HG02571 (cell line): ENCODE measurements at regions not wholly inside any gene's neighbourhood (a gene's known extent, or its start where the extent isn't known, plus 50 kb on each side); places are given as distances from the start of the nearest gene placed in this dataset.

Source experiments
- ATAC-seq: cut with Tn5 transposase; IDR thresholded peaks from one replicate; pipeline ENCODE4 v1.9.1; 2021; ENCODE audit warnings: mild to moderate bottlenecking, moderate library complexity; ENCODE audit not compliant: unreplicated experiment

DNA sequence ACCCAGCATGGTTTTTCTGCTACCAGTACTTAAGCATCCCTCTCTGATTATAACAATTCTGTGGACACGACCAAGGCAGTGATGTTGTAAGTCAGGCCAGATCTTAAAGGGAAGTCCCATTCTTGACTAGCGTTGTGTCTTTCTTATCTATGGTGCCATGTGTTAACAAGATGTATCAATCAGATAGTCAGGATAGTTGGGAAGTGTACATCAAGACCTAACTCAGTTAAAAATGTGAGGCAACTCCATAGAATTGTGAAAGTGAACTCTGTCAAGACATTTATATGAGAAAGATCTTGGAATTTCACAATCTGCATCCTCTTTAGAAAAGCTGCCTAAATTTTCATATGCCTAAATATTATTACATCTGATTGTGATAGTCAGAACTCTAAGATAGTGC, 341.7 kb upstream of the SEMA3D start:
- no peak for ATAC-seq

DNA sequence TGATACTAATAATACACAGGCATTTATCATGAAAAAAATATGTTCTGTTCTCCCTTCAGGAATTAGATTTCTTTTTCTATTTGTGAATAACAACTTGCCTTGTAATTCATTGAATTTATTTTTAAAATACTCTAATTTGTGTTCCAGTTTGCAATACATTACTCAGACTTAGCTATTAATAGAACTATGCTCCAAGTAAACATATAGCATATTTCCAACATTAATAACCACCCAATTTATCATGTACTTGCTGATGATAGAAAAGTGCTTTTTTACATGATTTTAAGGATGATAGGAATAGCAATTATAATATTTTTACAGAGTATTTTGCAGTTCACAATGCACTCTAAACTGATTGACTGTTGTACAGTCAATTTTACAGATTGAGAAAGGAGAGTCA, 338.8 kb upstream of the SEMA3D start:
- ATAC-seq, result no peak

DNA sequence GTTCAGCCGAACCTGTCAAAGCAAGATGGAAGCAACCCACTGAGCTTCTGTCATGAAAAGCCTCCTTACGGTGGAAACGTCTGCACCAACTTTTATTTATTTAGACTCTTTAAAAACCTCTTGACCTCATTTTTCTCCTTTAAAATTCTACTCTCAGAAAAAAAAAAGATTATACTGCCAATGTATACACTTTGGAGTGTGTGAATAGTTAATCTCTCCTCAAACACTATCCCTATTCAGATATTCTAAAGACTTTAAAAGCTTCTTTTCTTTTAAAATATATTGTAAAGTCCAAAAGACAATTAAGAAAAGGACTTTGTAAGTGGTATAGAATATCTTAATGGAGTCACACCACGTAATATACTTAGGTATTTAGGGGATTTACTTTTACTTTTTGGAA, 335.2 kb upstream of the SEMA3D start:
- ATAC-seq, result no peak

DNA sequence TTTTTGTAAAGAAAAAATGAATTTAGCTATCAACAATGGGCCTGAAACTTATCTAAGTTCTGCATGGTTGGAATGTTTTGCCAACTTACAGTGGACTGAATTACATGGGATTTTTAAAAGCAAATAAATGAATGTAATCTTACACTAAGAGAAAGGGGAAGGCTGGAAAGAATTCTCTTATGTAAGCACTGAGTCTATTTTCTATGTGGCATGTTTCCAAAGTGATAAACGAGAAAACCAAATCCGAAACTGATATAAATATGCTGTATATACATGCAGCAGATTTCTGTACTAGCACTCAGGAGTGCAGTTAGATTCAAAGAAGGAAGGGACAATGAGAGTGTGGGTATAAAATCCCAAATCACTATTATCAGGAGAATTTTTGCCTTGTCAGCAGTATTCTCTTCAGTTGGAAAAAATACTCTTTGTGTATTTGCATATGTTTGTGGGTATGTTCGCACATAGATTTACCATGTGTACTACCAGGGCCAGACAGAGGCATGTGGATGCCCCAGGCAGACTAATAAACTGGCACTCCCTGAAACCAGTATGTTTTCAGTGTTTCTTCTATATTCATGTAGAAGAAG, 334.3 kb upstream of the SEMA3D start:
- ATAC-seq, result no peak

DNA sequence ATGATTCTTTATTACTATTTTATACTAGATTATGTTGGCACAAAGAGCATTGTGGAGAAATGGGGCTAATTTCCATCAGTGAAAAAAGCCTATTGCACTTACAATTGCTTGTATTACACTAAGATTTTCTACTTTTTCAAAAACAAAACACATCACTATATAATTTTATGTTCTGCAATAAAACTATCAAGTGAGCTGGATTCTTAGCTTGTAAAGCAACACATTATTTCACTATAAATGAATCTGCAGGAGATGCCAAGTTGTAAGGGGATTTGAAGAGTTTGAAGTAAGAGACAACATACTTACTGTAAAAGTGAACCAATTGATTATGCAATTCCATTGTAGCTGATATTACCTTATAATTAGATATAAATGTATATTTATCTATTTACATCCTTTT, 333.3 kb upstream of the SEMA3D start:
- no peak for ATAC-seq

DNA sequence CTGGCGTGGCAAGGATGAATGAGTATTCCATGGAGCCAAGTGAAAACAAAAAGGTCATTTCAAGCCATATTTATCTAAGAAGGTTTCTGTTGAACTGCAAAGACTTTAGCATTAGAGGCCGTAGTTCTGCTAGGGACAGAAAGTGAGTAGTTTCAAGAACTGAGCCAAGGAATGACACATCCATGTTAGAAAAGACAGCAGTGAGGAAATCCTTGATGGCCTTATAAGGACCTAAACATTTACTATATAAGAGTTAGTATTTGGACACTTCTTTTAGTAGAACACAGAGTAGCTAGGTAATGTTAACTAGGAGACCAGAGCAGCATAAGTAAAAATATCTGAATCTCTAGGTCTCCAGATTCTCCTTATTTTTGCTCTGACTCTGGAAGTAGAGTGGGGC, 329.8 kb upstream of the SEMA3D start:
- ATAC-seq, result no peak

DNA sequence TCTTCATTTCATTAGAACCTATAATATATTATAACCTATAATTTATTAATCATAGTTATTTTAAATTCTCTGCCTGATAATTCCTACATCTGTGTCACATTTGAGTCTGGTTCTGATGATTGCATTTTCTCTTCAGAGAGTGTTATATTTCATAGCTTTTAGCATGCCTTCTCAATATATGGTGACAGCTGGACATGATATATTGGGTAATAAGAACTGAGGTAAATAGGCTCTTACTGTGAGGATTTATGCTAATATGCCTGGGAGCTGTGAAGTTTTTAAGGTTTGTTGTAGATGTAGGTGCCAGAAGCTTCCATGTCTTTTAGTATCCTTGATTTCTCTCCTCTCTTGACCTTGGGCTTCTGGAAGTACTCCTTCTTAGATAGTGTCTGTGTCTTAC, 325.9 kb upstream of the SEMA3D start:
- no peak for ATAC-seq

DNA sequence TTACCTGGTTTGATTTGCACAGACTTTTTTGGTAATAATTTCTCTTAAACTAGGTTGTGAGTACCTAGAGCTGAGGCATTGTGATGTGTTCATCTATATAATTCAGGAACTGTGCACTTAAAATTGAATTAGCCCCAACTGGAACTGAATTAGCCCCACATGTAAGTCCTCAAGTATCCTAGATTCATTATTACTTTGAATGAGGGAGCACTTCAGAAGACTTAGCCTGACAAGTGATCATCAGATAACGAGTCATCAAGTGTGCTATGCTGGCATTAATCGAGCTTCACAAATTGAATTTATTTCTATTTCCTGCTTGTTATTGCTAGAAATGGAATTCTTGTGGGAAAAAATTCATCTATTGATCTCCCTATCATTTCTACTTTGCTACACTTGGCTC, 323.4 kb upstream of the SEMA3D start:
- no peak for ATAC-seq

DNA sequence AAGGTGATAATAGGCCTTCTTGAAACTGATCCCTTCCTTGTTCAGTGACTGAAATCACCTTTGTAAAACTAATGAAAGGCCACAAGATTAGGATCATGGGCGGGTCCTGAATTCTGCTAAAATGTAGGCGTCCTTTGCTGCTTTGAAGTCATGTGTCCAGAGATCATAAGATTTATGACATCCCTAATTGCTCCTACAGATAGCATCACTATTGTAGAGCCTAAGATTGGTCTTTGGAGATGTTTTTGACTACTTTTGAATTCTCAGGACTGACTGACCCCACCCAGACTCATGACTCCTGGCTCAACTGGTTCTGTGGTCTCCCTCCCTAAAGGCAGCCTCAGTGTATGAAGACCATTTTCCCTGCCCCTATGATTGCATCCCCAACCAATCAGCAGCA, 322.6 kb upstream of the SEMA3D start:
- no peak for ATAC-seq

DNA sequence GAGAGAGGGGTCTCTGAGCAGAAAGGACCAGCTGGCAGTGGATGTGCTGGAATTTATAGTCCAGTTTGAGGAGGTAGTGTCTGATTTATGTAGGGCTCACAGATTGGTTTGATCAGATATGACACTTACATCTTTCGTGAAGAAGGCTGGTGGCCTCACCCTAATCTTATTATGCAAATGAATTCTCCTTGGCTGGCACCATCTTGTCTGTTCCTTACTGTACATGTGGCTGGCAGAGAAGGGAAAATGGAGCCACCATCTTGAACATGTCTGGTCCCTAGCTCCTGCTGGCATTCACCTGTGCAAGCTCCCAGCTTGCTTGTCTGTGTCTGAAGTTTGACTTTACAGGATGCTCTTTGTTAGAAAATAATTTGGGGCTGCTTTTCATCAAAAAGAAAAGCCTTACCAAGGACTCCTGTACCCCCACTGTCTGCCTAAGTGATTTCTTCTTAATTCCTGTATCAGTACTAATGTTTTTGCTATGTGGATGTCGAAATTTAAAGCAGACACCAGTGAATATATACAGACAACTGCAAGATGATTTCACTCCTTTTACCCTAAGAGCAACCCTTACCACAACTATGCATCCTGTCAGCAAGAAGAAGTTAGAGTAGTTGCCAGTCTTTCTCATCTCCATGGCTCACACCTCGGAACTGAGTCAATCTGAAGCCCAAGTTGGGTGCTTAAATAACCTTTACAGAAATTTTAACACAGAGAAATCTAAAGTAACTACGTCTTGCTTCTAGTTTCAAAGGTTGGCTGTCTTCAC, 322.0 kb upstream of the SEMA3D start:
- no peak for ATAC-seq

DNA sequence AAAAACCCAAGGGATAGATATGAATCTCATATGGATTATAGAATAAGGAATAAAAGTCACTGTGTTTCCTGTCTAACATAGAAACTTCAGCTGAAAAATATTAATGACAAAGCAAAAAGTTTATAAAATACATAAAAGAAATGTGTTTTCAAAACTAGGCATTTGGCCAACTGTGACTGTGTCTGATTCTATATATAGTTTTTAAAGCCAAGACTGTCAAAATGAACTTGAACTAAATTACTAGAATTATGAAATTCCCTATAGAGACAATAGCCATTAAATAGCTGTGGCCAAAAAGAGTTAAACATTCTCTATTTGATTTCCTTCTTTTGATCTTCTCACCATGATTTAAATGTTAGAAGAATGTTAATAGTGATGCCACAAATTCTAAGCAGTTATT, 311.2 kb upstream of the SEMA3D start:
- no peak for ATAC-seq

DNA sequence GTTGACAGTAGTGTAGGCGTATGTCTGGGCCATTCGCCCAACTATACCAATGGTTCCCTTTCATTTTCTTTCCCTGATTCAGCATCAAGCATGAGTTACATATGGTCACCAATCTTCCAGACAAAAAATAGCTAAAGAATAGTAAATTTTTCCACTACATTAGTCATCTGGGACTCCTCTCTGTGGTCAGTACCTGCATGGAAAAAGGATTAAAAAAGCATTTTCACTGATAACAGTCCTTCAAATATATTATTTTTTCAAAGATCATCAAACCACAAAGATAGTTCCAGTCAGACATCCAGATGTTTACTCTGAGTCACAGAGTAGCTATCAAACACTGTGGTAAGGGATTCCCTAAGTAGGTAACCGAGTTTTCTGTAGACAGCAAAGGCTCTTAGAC, 302.6 kb upstream of the SEMA3D start:
- no peak for ATAC-seq

DNA sequence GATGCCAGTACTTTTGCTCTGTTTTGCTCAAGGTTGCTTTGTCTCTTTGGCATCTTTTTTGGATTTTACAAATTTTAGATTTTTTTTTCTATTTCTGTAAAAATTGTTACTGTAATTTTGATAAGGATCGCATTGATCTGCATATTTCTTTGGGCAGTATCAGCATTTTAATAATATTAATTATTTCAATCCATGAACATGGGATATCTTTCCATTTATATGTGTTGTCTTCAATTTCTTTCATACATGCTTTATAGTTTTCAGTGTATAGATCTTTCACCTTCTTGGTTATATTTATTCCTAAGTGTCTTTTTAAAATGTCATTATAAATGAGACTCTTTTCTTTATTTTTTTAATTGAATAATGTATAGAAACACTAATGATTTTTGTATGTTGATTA, 301.6 kb upstream of the SEMA3D start:
- ATAC-seq, result no peak

DNA sequence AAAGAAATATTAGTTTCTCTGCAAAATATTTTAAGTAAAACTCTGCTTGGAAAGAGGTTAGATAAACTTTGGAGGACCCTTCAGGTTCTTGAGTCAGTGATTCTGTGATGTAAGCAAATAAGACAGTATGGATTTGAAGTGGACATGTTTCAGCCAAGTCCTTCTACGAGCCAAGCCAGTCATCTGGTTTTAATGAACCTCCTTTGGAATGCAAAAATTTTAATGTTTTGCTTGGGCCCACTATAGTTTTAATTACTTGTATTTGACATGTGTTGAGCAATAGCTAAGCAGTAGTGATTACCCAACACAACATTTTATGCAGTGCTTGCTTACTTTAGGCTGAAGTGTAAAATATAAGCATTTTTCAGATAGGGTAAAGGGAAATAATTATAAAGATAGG, 296.3 kb upstream of the SEMA3D start:
- no peak for ATAC-seq

DNA sequence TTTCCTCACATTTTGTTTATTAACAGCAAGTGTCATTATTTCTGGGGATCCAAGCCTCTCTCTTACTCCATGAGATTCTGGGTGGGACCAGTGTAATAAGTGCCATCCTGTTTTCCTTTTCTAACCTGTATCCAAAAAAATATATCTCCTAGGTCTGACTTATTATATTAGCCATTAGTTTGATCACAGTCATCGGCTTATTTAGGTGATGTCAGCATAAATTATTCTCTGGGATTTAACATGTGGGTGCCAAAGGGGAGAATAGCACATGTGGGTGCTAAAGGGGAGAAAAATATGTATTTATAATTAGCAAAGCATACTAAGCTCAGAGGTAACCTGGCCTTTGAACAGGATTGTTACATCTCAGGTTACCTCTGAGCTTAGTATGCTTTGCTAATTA, 293.8 kb upstream of the SEMA3D start:
- ATAC-seq, result no peak

DNA sequence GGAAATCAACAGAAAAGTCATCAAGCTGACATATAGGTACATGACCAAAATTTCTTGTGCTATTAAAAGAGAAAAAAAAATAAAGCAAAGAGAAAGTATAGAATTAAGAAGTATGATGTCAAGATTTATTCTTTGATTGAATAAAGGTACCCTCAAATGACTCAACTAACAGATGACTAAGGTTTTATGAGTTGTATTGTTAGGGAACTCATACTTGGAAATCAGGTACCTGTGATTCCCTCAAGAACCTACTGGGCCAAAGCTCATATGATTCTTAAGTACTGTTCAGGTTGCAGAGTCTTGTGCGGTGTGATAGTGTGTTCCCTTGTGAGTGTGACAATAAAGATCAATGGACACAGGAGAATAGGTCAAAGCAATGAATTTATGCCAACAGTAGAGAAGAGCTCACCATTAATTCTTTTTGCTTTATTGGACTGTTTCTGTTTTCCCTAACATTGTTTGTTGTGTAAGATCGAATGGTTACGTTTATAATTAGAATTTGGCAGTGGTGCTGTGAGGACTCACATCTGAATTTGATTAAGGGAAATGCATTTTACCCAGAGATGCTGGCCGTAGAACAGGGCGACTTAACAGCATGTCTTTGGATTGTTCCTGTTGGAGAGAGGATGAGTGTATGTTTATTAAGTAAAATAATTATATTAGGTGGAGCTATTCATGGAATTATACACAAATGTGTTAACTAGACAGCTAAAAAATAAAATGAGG, 293.2 kb upstream of the SEMA3D start:
- ATAC-seq, result no peak

DNA sequence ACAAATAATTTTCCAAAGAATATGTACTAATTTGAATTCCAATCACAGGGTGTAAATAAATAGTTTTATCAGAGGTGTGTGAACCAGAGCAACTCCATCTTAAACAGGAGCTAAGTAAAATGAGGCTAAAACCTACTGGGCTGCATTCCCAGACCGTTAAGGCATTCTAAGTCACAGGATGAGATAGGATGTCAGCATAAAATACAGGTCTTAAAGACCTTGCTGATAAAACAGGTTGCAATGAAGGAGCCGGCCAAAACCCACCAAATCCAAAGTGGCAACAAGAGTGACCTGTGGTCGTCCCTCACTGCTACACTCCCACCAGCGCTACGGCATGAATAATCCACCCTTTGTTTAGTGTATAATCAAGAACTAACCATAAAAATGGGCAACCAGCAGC, 291.7 kb upstream of the SEMA3D start:
- no peak for ATAC-seq

DNA sequence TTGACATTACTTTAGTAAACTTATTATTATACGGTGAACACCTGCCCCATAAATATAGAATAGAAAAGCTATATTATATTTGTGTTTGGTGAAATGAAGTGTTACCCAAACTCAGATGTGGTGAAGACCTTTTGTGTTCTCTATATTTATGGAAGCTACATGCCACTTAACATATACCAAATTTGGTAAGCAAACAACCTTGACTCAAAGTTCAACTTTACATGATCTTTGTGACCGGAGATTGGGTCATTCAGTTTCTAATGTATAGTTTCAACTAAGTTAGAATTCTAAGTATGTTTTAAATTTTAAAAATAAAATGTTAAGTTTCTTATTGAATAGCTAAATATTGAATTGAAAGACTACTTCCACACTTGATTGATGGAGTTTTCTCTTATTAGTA, 288.6 kb upstream of the SEMA3D start:
- no peak for ATAC-seq

DNA sequence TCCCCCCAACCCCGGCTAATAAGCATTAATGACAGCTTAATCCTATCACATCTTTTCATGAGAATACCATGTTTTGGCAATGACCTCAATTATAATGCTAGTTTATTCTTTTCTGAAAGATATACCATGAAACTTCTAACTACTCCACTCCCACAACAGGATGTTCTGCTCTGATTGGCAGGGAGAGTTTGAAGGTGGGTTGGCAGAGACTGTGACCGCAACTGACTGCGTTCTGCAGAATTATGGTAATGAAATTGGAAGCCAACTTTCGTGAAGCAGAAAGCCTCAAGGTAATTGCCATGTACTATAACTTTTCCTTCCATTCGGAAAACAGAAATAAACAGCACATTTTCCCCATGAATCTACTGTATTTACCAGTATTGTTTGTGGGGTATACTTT, 288.2 kb upstream of the SEMA3D start:
- no peak for ATAC-seq

DNA sequence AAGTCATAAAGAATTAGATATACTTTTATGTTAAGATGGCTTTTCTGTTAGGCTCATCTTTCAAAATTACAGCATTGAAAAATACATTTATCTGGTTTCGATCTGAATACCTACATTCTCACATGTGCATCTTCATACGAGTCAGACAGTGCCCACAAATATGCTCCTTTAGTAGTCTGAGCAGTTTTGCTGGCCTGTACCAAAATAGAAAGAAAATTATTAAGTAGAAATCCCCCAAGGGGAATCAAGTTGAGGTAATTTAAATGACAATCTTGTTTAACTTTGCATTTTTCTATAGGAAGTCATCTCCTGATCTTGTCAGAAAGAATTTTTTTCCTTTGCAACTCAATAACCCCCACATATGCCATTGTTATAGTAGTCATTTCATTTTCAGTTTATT, 287.4 kb upstream of the SEMA3D start:
- ATAC-seq, result peak; percentile 75

DNA sequence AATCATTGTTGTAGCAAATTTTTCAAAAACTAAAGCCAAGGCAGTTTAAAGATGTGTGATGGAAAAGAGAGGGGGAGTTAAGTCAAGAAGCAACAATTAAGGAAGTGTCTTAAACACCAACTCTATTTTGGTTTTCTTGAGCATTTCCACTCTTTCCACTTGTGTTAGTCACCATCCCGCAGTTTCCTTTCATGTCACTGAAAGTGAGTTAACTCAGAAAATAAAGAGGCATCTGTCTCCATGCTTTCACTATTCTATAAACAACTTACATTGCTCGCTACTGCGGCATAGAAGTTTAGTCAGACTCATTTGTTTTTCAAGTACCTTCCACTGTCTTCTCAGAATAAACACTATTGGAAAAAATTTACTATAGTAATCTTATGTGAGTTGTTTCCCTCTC, 284.9 kb upstream of the SEMA3D start:
- no peak for ATAC-seq

DNA sequence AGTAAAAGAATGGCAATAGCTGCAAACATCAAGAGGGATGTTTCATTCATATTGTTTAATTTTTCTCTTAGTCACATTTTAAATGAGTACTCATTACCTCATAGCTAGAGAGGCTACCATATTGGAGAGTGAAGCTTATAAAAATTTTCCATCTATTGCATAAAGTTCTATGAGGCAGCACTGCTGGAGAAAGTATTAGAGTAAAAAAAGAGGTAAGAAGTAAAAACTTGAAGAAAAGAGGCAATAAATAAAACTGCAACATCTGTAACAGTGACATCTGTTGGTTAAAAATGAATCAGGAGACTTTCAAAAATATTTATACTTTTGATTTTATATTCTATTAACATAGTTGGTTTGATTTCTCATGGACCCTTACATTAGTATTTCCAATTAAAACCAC, 284.5 kb upstream of the SEMA3D start:
- ATAC-seq, result no peak
